SK-N-MC (cell line): ENCODE measurements at regions not wholly inside any gene's neighbourhood (a gene's known extent, or its start where the extent isn't known, plus 50 kb on each side); places are given as distances from the start of the nearest gene placed in this dataset.
"Not testable (repeated sequence)": the region's sequence is repeated elsewhere in the genome, so short reads cannot be mapped to it uniquely, and the experiment has no call there.

ENCODE experiments used
- EZH2 ChIP-seq: fragments of 200-600 bp; sonication (generic); IDR thresholded peaks from one replicate; pipeline ENCODE4 v1.6.1; 2017; ENCODE audit warnings: antibody characterized with exemption
- POLR2AphosphoS5 ChIP-seq: IDR thresholded peaks from 2 replicates; pipeline ENCODE4 v1.6.1; 2012; ENCODE audit warnings: mild to moderate bottlenecking, low read depth, low read length, borderline replicate concordance

GRCh38 chr10:65794861-65795260 is 1131.0 kb upstream of the LRRTM3 start:
- not testable (repeated sequence) for TF ChIP-seq EZH2, POLR2AphosphoS5
